DMS114 treated with DMSO at 0.1 percent for 48 hours (cell line): ENCODE measurements at regions not wholly inside any gene's neighbourhood (a gene's known extent, or its start where the extent isn't known, plus 50 kb on each side); places are given as distances from the start of the nearest gene placed in this dataset.

Experiments used
- DNase-seq: peaks from one replicate; lab custom pipeline; 2025; ENCODE audit not compliant: unreplicated experiment; lab: John Stamatoyannopoulos, UW

DNA sequence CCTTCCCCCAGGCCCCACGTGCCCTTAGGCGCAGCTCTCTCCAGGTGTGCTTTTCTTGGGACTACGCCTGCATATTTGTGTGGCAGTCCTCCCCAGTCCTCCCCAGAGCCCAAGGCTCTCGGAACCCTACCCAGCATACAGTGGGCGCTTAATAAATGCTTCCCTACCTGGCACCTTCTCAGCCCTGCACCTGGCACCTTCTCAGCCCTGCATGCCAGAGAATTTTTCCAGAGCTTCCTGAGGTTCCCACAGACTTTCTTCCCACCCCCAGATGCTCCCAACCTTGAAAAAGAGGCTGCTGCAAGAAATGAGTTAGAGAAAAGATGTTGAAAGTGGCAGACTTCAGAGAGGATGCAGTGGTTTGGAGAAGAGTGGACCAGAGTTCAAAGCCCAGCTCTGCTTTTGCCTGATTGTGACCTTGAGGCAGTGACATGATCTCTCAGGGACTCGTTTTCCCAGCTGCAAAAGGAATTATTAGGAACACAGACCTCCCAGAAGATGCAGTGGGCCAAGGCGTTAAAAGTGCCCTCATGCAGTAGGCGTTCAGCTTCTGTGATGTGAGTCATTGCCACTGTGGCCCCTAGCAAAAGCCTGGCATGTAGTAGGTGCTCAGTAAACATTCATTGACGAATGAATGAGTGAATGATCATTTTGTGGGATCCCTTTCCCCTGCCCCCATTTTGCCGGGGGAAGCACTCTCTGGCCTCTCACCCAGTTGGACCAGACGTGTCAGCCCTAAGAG is 167.2 kb downstream of the PHETA1 start:
- no peak for DNase-seq

DNA sequence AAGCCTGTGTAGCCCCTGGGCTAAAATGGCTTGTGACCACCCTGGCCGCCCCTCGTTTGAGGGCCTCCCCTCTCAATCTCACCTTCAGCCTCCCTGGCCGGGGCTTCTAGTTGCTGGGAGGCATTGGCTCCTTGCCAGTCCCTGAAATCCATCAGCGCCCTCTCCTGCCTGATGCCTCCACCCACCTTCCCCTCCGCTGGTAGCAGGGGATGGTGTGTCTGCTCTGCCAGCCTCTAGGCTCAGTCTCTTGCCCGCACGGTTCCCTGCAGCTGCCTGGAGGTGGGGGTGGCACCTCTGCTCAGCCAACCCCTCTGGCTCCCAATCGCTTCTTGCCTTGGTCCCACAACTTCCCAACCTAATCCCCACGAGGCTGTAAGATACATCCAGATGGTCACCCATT is 167.9 kb downstream of the PHETA1 start:
- no peak for DNase-seq

DNA sequence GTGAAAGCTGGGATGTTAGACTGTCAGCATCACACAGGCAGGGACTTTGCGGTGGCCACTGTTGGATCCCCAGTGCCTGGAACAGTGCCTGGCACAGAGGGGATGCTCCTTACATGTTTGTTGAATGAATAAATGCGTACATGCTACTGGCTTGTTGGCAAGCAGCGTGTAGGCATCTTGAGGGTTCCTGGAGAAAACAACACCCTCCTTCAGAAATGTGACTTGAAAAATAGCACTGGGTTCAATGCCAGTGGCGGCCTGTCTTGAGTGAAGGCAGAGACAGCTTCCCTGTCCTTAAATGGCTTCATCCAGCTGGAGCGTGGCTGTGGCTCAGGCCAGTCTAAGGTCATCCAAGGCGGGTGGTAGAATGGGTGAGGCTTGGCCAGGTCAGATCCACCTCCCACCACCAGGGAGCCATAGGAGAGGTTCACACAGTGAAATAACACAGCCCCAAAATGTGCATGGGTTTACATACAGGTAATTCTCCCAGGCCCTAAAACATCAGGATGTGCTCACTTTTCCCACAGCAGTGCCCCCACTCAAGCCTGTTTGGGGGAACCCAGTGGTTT is 171.4 kb downstream of the PHETA1 start:
- DNase-seq: no peak

DNA sequence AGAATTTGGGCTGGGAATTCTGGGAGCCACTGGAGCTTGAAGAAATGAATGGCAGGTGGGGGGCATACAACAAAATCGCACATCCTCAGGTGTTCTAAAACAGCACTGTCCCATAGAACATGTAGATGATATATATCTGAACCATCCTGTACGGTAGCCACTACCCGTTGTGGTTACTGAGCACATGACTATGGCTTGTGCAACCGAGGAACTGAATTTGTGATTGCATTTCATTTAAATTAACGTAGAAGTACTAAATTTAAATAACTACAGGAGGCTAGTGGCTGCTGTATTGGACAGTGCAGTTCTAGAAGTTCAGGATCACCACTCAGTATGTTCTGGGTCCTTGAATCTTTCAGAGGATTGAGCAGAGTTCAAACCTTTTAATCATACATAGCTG is 172.4 kb downstream of the PHETA1 start:
- no peak for DNase-seq

DNA sequence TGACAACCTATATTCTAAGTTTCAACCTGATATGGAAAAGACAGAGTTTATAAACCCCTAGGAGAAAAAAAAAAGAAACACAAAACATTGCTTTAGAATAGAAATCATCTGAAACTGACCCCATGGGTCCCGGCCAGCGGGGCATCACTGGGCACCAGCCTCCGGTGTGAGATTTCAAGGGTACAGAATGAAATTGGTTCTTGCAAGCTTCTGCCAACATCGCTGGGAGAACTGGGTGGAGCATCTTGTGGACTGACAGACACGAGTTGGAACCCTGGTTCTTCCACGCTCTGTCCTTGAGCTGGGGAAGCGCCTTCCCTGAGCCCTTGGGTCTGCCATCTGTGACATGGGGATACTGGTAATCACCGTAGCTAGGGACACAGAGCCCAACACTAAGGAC is 173.6 kb downstream of the PHETA1 start:
- DNase-seq: no peak

GRCh38 chr12:111194703-111195051 is 174.2 kb downstream of the PHETA1 start:
- no peak for DNase-seq

- no peak for DNase-seq
These were observed 174.8 kb downstream of the PHETA1 start for GRCh38 chr12:111193977-111194702.

- no peak for DNase-seq
These were observed 175.4 kb downstream of the PHETA1 start for GRCh38 chr12:111193496-111193895.

- no peak for DNase-seq
These were observed 175.8 kb downstream of the PHETA1 start for GRCh38 chr12:111193067-111193466.

GRCh38 chr12:111192647-111193046 is 176.2 kb downstream of the PHETA1 start:
- DNase-seq: no peak

DNA sequence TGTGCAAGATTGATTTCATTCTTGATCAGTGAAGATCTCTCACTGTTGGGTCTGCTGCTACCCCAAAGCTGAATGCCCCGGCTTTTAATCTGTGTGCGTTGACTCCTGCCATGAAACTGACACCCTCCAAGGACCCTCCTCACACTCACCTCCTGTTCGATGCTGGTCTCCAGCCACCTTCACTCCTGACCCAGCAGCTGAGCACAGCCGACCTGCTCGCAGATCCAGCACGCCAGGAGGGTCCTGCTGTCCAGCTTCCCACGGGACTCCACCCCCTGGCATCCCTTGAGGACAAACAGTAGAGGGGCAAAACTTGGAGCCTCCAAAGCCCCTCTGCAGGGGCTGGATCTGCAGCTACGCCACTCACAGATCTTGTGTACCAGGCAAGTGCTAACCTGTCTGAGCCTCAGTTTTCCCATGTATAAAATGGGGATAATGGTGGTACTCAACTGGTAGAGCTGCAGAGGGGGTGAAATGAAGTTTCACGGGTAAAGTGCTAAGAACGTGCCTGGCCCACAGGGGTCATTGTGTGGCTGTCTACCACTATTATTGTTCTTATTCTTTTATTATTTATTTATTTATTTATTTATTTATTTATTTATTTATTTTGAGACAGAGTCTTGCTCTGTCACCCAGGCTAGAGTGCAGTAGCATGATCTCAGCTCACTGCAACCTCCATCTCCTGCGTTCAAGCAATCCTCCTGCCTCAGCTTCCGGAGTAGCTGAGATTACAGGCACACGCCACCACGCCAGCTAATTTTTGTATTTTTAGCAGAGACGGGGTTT is 178.0 kb downstream of the PHETA1 start:
- DNase-seq: no peak

DNA sequence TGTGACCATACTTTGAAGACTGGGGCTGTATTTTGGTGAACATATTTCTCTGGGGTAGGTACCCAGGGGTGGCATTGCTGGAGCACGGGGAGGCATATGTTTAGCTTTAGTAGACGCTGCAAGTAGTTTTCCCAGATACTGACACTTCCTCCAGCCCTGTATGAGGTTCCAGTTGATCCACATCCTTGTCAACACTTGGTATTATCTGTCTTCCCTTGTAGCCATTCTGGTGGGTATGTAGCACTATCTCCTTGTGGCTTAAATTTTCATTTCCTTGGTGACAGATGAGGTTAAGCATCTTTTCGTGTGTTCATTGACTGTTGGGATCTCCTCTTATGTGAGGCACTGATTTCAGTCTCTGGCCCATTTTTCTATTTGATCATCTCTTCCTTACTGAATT is 179.1 kb downstream of the PHETA1 start:
- no peak for DNase-seq

DNA sequence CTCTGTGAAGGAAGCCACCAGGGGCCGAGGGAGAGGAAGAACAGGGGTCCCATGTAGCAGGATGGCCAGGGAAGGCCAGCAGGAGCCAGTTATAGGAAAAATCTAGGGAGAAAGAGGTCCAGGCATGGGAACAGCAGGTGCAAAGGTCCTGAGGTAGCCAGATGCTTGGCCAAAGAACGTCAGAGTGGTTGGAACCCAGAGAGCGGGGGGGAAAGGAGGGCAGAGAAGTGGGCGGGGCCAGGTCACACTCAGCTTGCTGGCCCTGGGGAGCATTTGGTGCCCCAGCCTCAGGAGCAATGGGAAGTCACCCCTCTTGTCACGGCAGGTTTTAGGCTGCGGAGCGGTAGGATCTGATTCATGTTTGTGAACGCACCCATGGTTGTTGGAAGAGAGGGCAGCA is 180.5 kb downstream of the PHETA1 start:
- DNase-seq: no peak

DNA sequence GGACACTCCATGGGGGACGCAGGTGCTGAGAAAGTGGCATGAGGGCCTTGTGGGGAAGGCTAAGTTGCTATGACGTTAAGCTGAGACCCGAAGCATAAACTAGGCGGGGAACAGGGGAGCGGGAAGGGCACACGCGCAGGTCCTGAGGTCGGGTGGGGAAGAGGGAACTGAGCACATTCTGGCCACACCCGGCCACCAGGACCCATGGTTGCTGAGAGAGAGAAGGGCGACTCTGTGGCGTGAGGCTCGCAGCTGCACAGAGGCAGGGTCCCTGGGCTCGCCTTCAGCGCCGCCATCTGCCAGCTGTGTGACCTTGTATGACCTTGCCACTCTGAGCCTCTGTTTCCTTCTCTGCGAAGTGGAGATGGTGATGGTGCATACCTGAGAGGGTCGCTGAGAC is 182.5 kb downstream of the PHETA1 start:
- DNase-seq: no peak

- no peak for DNase-seq
These were observed 183.0 kb downstream of the PHETA1 start for GRCh38 chr12:111185889-111186227.

GRCh38 chr12:111185206-111185888 is 183.5 kb downstream of the PHETA1 start:
- DNase-seq: no peak

DNA sequence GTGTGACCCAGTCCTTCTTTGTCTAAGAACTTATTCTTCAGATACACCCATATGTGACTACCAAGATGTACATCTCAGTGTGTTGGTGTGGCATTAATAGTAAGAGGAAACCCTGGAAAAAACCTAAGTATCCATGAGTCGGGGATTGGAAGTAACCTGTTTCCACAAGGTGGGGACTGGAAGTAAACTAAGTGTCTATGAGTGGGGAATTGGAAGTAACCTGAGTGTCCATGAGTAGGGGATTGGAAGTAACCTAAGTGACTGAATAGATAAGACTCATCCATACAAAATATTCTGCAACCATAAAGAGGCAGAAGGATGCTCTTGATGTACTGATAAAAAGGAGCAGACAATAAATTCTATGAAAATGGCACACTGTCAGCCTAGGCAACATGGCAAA is 184.7 kb downstream of the PHETA1 start:
- DNase-seq: no peak

- DNase-seq: no peak
These were observed 185.8 kb downstream of the PHETA1 start for GRCh38 chr12:111183094-111183493.

DNA sequence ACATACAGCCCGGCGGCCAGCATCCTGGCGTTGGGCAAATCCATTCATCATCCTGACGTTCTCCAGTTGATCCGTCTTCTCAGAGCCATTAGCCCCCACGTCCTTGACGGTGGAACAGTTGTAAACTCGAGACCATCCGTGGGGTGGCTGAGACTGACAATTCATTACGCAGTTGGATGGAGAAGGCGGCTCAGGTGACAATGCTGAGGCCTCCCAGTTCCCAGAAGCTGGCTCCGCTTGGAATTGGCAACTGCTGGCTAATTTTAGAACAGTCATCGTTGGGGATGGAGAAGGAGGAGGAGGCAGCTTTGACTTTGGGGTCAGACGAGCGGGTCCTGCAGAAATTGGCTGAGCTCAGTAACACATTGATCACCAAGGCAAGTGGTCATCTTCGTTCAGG is 186.5 kb downstream of the PHETA1 start:
- no peak for DNase-seq

GRCh38 chr12:111181143-111181726 is 187.7 kb downstream of the PHETA1 start:
- DNase-seq: no peak
